BE2C (cell line): ENCODE measurements at regions not wholly inside any gene's neighbourhood (a gene's known extent, or its start where the extent isn't known, plus 50 kb on each side); places are given as distances from the start of the nearest gene placed in this dataset.

Source experiments
- DNase-seq: peaks from one replicate; pipeline ENCODE4 v3.0.0-alpha.2; 2020
- H3K27me3 ChIP-seq: fragments of 250-450 bp; sonication (Bioruptor Pico); 2 replicates; pipeline ENCODE4 v1.5.1; 2020; ENCODE audit warnings: mild to moderate bottlenecking
- H3K36me3 ChIP-seq: fragments of 250-450 bp; sonication (Bioruptor Pico); 2 replicates; pipeline ENCODE4 v1.5.1; 2020; ENCODE audit warnings: mild to moderate bottlenecking
- H3K4me1 ChIP-seq: fragments of 250-450 bp; sonication (Bioruptor Pico); 2 replicates; pipeline ENCODE4 v1.5.1; 2020
- H3K4me3 ChIP-seq: 2 replicates; pipeline ENCODE4 v1.5.1; 2011; ENCODE audit warnings: low read depth, low read length
- H3K9me3 ChIP-seq: fragments of 250-450 bp; sonication (Bioruptor Pico); 2 replicates; pipeline ENCODE4 v1.5.1; 2020
- CTCF ChIP-seq: IDR thresholded peaks from 2 replicates; pipeline ENCODE4 v1.5.1; 2012; ENCODE audit warnings: mild to moderate bottlenecking, low read depth, low read length

- Histone ChIP-seq H3K36me3 (no peaks in the 10 kb centered on the region), H3K27me3 (no peaks in the 10 kb centered on the region), H3K4me1 (peaks cover 9% of the 10 kb centered on the region), H3K4me3 (no peak overlapping the region), H3K9me3 (no peaks in the 10 kb centered on the region)
- no peak for DNase-seq
- TF ChIP-seq CTCF, result no peak
These were observed 249.7 kb upstream of the PITRM1 start for GRCh38 chr10:3422282-3422681.

GRCh38 chr10:3421537-3422257 lies 249.1 kb upstream of the PITRM1 start:
- no peak for DNase-seq
- peaks cover 9% of the 10 kb centered on the region for H3K4me1 ChIP-seq
- no peaks in the 10 kb centered on the region for H3K36me3 ChIP-seq
- H3K9me3 ChIP-seq, result no peaks in the 10 kb centered on the region
- no peak for TF ChIP-seq CTCF
- H3K27me3 ChIP-seq, result no peaks in the 10 kb centered on the region
- no peak overlapping the region for H3K4me3 ChIP-seq

- Histone ChIP-seq H3K4me3 (no peak overlapping the region), H3K9me3 (no peaks in the 10 kb centered on the region), H3K4me1 (peaks cover under 1% of the 10 kb centered on the region; the same call in 1 of the 2 replicates), H3K27me3 (no peaks in the 10 kb centered on the region), H3K36me3 (no peaks in the 10 kb centered on the region)
- TF ChIP-seq CTCF, result no peak
- no peak for DNase-seq
These were observed 248.2 kb upstream of the PITRM1 start for GRCh38 chr10:3420527-3421469.

GRCh38 chr10:3419719-3420495 lies 247.3 kb upstream of the PITRM1 start:
- no peak for DNase-seq
- H3K4me1 ChIP-seq, result no peaks in the 10 kb centered on the region
- H3K4me3 ChIP-seq, result no peak overlapping the region
- no peaks in the 10 kb centered on the region for H3K27me3 ChIP-seq
- no peaks in the 10 kb centered on the region for H3K9me3 ChIP-seq
- TF ChIP-seq CTCF, result no peak
- H3K36me3 ChIP-seq, result no peaks in the 10 kb centered on the region

GRCh38 chr10:3418926-3419325 lies 246.3 kb upstream of the PITRM1 start:
- Histone ChIP-seq H3K4me3 (no peak overlapping the region), H3K4me1 (no peaks in the 10 kb centered on the region), H3K27me3 (no peaks in the 10 kb centered on the region), H3K36me3 (no peaks in the 10 kb centered on the region), H3K9me3 (no peaks in the 10 kb centered on the region)
- DNase-seq, result no peak
- TF ChIP-seq CTCF, result no peak
